ENCODE measurements at regions not wholly inside any gene's neighbourhood (a gene's known extent, or its start where the extent isn't known, plus 50 kb on each side); places are given as distances from the start of the nearest gene placed in this dataset.

DNA sequence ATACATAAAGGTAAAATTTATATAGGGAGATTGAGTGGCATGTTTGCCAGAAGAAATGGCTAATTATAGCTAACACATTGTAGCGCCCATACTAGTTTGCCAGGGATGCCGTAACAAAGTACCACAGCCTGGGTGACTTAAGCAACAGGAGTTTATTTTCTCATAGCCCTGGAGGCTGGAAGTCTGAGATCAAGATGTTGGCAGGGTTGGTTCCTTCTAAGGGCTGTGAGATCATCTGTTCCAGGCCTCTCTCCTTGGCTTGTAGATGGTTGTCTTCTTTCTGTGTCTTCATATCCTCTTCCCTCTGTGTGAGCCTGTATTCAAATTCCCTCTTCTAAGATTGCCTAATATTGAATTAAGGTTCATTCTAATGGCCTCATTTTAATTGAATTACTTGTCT, 417.5 kb upstream of the OPRM1 start:
- no peak for DNase-seq

DNA sequence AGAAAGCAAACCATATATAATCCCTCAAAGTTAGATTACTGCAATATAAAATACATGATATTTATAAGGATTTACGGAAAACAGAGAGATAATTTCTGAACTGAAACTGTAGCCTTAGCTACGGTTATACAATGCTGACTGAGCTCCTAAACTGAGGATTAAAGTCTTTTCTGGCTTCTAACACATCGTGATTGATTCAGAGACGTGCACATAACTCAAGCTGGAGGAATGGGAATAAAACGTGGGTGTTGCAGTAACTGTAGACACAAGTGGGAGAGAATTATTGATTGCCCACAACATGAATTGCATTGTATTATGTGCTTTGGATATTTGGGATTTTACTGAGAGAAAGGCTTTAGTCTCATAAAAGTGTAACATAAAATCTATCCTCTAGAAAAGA, 418.0 kb upstream of the OPRM1 start:
- DNase-seq, result no peak

DNA sequence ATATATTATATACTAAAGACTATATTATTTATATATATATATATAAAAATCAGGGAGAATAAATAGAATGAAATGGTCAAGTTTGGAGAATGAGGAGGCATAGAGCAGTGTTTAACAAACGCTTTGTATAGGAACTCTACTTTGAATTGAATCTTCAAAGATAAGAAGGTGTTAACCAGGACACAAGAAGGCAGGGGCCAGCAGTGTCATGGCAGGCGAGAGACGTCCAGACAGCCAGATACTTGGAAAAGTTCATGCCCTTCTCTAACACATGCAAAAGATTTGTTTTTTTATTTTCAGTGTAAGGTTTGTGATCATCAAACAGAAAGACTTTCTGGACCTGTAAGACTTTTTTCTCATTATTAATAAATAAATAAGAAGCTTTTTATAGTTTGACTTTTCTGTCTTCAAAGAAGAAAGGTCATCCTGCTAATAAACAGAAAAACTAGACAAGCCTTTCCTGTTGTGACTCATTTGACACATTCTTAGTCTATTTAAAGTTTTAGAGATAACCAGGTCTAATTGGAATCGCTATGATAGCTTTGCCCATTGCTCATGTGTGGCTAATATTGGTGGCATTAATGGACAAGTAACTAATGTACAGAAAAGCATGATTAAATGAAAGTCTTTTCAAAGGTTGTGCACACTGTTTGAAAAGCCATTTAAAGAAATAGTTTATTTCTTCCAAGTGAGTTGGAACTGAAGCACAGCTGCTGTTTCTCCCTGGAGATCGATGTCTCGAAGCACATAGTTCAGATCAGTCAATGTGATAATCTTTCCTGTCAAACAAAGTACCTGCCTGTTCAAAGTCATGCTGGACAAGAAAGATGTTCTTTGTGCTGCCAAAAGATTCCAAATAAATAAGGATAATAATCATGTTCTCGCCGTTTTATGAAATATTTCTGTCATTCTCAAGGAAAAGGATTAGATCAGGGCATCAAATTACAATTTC, 420.4 kb upstream of the OPRM1 start:
- DNase-seq, result no peak

DNA sequence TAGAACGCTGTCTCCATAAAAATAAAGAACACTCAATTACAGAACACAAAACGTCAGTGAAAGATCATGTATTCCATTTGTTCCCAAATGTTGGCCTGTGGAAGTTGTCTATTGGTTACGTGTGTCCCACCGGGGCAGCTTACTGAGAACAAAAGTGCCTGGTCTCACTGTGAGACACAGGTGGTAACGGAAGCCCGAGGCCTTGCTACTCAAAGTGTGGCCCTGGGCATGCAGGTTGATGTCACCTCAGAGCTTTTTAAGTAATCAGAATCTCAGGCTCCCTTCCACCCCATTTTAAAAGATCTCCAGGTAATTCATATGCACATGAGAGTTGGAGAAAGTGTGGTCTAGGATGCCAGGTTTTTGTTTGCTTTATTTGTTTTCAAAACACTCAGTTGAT, 422.5 kb upstream of the OPRM1 start:
- DNase-seq, result no peak

DNA sequence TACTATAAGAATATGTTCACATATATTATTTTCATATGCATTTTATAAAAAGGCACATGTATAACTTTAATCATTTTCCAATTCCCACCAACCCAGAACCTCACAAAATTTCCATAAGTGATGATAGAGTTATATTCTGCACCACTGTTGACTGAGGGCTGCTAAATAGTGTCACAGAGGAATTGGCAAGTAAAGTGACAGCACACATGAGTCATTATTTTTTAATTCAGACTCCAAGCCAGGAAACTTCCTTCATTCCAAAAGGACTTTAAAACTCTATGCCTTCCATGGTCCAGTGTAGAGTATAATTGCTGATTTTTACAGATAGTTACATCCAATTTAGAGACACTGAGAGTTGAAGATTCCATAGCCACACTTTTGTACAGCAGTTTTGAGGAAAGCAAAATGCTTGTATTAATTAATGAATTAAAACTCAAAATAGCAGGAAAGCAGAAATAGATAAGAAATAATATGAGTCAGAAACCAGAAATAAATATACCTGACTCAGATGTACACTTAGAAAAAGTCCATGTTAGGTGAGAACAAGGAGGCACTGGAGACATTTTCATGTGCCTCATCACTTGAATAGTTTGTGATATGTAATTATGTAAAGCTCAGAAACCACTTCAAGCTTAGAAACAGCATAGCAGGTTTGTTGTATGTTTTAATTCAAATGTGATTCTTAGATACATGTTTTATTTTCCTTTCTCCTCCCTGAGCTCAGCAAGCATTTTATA, 425.2 kb upstream of the OPRM1 start:
- DNase-seq, result no peak

DNA sequence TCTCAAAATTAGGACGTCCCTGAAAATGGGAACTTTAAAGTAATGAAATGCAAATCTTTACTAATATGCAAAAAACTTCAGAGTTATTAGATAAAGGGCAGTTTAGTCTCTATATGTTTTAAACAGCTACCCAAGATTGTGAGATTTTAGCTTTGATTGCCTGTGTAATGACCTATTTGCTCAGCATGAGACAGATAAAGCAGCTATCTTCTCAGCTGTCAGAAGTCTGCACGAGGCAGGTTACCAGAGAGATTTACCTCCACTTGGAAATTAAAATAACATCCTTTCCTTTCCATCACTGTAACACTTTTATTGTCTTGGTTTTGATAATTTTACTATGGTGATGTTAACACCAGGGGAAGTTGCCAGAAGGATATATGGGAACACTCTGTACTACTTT, 436.6 kb upstream of the OPRM1 start:
- DNase-seq, result no peak

DNA sequence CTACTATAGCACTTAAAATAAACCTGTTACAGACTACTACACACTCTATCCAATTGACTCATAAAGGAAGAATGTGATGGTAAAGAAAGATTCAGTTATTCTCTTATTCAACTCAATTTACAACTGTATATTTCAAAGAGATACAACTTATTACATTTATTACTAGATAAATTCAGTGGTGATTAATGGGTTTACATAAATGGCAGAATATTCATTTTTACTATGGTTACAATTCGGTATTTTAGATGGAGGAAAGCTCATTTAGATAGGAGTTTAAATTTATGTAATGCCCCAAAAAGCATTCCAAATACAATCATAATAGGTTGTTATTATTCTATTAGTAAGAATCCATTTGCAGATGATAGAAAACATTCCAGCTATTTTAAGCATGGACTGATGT, 439.1 kb upstream of the OPRM1 start:
- DNase-seq, result no peak

DNA sequence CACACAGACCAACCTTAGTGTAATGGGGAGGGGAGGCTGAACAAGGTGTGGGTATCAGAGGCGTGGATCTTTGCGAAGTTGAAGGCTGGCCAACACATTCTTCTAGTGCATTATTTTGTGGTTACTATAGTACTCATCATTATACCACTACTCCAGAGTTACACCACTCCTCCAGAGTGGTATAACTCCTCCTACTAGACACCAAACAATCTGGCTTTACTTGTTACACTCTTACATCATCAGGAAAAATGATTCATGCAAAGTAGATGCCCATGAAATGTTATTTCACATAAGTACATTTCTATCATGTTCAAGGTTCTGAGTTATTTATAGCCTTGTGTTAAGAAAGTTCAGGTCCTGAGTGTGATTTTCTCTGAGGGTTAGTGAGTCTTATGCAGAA, 443.1 kb upstream of the OPRM1 start:
- no peak for DNase-seq

DNA sequence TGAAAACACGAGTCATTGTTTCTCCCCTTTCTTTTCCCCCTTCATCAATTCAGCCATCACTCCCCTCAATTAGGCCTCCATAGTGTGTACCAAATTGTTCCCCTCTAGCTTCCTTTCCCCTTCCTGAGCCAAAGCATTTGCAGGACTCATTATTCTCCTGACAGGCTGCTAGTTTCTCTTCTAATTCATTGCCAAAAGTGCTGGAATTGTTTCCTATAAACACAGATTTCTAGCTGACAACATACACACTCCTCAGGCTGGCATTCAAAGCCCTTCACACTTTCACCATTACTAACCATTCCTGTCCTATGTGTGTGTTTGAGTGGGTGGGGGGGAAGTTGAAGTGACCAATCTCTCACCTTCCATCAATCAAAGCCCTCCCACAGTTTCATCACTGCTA, 444.2 kb upstream of the OPRM1 start:
- DNase-seq, result no peak

DNA sequence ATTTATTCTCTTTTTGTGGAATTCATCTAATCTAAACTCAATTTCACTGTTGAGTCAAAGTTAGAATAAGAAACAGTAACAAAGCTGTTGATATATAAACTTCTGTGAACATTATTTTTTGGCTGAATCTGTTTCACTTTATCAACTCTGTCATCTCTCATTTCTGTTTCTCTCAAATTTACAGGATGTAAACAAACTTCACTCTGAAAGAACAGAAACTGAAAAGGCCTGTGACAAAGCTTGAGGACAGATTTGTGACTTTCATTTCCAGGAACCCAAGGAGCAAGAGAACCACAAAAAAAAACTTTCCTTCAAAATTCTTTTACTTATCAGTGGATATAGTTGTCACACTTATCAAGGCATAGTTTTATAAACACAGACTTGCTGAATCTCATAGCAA, 447.9 kb upstream of the OPRM1 start:
- no peak for DNase-seq

DNA sequence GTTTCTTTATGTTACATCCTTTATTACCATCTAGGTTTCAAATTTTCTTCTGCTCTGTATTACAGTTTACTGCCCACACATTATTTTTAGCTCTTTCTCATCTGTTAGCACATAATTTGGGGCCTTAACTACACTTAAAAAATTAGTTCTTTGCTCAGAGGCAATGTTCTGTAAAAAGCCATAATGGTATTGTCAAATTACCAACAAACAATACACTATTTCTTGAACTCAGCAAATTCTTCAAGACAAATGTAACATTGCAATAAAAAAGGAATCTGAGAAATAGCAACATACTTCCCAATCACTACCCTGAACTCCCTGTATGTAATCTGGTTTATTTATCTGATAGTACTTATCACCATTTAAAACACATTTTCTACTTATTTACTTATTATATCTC, 448.6 kb upstream of the OPRM1 start:
- DNase-seq, result no peak

DNA sequence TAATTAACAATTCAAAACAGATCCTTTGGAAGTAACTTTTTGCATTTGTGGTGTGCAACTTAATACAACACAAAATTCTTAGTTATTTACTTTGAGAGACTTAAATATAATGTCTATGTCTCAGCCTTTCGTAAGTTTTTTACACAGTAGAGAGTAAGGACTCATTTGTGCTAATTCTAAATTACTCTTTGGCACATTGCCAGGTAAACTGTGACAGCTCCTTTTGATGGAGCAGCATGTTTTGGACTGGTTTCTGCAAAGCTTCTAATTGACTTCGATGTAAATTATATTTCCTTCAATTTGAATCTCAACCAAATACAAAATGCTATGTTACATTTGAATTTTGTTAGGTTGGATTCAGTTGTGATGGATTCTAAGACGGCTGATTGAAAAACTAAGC, 450.7 kb upstream of the OPRM1 start:
- no peak for DNase-seq

DNA sequence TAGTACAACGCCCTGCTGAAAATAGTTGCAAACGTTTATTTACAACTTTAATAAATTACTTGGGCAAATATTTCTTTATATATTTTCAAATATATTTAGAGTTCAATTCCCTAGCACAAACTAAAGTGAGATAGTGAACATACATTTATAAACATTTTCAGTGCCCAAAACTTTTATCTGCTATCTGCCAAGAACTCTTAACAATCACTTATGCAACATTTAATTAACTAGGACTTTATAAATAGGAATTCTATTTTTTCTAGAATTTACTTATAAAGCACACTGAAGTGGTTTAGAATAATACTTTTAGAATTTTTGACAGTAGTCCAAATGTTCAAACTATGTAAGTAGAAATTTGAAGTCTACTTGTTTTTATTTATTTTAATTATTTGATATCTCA, 452.6 kb upstream of the RGS17 start:
- no peak for DNase-seq

DNA sequence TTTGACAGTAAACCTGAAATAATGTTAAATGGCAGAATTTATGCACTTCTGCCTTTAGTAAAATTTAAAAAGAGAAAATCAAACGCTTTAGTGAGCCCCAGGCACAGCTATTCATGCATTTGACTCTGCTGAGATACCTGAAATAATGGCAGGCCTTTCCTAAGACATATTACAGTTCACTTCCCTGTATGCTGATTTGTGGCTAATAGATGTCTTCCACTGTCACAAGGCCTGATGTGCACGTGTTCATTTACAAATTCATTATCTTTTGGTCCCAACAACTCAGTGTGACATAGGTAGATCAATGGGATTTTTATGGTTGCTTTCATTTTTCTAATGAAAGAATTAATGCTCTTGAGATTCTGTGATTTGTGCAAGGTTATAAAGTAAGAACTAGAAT, 449.7 kb upstream of the RGS17 start:
- no peak for DNase-seq

DNA sequence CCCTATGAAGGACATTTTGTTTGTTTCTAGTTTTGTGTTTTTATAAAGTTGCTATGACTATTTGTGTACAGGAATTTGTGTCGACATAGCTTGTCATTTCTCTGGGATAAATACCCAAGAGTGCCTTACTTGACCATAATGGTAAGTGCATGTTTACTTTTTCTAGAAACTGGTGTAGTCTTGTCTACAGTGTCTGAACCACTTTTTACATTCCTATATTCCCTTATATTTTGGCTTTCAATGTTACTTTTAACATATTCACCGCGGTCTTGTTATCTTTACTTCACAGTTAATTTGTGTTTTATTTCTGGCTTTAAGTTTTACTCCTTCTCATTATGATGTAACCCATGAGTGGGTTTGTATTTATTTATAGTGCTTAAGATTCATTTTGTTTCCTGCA, 444.4 kb upstream of the RGS17 start:
- no peak for DNase-seq

DNA sequence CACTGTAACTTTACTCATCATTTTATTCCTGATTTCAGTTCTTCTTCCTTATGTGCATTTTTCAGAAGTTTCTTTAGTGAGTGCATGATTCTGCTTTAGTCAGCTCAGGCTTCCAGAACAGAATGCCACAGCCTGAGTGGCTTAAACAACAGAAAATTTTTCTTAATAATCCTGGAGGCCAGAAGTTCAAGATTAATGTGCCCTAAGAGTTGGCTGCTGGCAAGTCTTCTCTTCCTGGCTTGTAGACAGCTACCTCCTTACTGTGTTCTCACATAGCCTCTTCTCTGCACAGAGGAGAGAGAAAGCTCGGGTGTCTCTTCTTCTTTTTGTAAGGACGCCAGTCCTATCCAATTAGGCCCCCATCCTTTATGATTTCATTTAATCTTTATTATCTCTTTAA, 443.1 kb upstream of the RGS17 start:
- DNase-seq, result no peak

DNA sequence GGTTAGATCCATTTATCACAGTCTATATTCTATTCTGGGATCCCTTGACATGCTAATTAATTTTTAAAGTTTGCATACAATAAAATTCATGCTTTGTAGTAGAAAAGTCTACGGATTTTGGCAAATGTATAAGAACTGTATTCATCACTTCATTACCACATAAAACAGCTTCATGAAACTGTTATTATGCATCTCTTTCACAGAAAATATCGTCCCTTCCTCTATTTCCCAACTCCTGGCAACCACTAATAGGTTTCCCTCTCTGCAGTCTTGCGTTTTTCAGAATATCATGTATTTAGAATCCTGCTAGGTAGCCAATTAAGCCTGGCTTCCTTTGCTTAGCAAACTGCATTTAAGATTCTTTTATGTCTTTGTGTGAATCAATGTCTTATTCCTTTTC, 441.3 kb upstream of the RGS17 start:
- no peak for DNase-seq

DNA sequence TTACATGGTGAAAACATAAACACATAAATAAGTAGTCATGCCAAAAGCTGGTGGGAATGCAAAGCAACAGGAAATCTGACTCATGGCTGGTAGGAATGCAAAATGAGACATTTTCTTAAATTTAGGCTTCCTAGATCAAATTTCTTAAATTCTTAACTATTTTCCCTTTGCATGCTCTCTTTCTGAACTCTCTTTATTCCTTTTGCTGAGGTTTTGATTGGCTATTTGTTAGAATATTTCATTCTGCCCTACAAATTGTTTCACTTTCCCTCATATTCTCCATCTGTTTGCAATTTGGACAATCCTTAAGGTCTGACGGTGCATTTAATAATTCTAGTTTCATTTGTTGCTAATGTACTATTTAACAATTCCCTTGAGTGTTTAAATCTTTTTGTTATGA, 437.5 kb upstream of the RGS17 start:
- no peak for DNase-seq

DNA sequence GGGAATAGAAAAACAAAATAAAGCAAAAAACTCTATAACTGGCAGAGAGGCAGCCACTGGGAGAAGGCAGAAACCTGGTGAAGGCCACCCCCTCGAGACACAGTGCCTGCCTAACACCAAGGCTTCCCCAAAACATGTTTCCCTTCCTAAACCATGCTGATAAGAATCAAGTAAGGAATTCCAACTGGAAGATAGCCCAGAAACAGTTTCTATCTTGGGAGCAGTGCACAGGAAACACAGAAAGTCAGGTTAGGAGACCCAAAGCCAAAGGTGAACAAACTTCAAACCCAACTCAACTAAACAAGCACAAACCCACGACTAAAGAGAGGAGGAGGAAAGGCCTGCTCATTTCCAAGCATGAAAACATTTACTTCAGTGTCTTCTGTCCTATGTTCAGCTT, 433.7 kb upstream of the RGS17 start:
- no peak for DNase-seq

DNA sequence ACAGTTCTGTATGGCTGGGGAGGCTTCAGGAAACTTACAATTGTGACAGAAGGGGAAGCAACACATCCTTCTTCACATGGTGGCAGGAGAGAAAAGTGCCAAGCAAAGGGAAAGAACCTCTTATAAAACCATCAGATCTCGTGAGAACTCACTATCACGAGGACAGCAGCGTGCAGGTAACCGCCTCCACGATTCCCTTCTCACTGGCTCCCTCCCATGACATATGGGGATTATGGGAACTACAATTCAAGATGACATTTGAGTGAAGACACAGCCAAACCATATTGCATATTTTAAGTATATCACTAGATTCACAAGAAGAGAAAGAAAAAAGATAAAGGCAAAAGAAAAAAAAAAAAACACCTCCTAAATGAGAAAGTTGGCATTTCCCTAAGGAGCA, 431.9 kb upstream of the RGS17 start:
- DNase-seq, result peak; percentile 1

DNA sequence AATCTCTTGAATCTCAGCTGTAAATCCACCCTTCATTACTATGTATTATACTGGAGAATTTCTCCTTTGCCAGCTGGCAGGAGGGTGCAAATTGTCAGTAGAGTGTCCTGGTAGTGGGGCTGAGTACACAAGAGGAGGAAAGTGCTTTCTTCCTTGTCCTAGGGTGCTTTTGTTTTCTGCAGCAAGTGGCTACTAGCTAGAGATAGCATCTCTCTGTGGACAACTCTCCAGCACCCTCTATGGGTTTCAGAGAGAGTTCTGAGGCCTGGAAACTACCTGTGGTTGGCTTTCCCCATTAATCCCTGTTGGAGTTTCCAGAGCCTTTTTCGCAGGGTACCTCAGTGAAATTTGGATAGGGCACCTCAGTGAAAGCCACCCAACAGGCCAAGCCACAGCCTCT, 422.5 kb upstream of the RGS17 start:
- no peak for DNase-seq

DNA sequence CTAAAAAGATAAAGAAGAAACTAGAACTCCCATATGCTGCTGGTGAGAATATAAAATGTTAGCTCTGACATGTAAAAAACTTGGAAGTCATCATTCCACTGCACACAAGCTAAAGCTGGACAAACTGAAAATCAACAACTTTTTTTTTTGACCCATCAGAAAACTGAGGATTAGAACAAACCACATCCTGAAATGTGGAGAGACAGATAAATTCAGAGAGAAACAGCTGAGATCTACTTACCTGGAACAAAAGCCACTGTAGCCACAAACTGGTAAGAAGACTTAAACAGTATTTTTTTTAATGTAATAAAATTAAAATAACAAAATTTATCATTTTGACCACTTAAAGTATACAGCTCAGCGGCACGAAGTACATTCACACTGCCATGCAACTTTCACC, 408.5 kb upstream of the RGS17 start:
- DNase-seq, result no peak

DNA sequence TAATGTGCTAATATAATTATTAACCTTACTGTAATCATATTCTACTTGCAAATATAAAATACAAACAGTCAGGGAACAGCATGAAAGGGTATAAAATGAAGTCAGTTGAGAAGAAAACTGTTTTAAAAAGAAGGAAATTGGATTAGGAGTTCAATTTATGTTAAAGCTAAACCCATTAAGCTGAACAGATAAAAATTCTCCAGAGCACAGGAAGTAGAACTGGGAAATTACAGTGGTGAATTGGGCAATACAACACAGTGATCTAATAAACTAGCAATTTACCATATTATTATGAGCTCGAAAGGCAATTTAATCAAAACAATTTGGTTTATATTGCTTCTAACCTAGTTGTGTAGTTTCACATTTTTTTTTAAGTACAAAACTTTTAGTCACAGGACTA, 407.4 kb upstream of the RGS17 start:
- no peak for DNase-seq

DNA sequence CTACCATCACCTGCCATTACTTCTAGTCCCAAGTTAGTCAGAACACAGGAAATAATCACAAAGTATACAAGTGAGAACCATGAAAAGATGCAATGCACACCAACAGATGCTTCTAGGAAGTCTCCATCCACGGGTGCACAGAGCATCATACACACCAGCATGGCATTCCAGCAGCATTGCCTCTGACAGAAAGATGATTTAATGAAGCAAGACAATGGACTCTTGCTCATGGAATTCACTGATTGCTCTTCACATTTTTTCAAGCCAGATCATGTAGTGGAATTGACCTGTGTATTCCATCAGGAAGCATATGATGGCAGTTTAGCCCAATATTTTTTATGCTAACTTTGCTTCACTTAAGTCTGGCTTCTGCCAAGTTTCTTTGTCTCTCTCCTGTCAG, 406.3 kb upstream of the RGS17 start:
- DNase-seq, result no peak

DNA sequence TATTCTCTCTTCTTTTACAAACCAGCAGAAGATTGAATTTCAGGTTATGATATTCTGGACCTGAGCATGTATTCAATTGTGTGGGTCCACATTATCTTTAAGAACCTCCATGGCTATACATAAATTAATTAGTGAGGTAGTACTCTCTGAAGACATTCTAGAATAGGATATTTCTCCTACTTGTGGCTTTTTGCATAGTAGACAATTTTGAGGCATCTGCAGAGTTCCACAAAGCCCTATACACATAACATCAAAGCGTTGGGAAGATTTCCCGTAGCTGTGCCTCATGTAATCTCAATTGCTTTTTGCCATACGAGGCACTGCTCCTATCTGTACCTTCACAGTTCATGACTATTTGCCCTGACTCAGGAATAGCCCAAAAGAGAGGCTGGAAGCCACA, 395.4 kb upstream of the RGS17 start:
- no peak for DNase-seq
